ENCODE measurements at regions not wholly inside any gene's neighbourhood (a gene's known extent, or its start where the extent isn't known, plus 50 kb on each side); places are given as distances from the start of the nearest gene placed in this dataset.

DNA sequence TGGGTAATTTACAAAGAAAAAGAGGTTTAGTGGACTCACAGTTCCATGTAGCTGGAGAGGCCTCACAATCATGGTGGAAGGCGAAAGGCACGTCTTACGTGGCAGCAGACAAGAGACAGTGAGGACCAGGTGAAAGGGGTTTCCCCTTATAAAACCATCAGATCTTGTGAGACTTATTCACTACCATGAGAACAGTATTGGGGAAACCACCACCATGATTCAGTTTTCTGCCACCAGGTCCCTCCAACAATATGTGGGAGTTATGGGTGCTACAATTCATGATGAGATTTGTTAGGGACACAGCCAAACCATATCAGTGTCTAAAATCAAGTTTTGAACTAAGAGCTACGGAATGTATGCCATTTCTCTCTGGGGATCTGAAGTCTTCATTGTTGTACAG lies 354.8 kb upstream of the C2CD4B start:
- TF ChIP-seq, protein P1, sequence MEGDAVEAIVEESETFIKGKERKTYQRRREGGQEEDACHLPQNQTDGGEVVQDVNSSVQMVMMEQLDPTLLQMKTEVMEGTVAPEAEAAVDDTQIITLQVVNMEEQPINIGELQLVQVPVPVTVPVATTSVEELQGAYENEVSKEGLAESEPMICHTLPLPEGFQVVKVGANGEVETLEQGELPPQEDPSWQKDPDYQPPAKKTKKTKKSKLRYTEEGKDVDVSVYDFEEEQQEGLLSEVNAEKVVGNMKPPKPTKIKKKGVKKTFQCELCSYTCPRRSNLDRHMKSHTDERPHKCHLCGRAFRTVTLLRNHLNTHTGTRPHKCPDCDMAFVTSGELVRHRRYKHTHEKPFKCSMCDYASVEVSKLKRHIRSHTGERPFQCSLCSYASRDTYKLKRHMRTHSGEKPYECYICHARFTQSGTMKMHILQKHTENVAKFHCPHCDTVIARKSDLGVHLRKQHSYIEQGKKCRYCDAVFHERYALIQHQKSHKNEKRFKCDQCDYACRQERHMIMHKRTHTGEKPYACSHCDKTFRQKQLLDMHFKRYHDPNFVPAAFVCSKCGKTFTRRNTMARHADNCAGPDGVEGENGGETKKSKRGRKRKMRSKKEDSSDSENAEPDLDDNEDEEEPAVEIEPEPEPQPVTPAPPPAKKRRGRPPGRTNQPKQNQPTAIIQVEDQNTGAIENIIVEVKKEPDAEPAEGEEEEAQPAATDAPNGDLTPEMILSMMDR (conservative IDR thresholded peaks at IDR 0.05; ENCODE audit: low read depth, low read length): no peak
- TF ChIP-seq EZH2 (IDR thresholded peaks at IDR 0.05; ENCODE audit: borderline replicate concordance, low read depth, low read length, poor library complexity, severe bottlenecking): no peak

All from A673 (cell line).